Fibroblast of lung (primary cell): ENCODE measurements at regions not wholly inside any gene's neighbourhood (a gene's known extent, or its start where the extent isn't known, plus 50 kb on each side); places are given as distances from the start of the nearest gene placed in this dataset.

Experiments
- DNase-seq, 2 donors: peaks; one replicate each; pipeline versions ENCODE4 v3.0.0 to v3.0.0-alpha.2; 2010; ENCODE audit warnings: low read depth in 2 of 2
- H2AFZ ChIP-seq: 2 replicates; pipeline ENCODE4 v1.5.1; 2012; ENCODE audit warnings: low read length, control low read depth, inconsistent platforms
- H3K27ac ChIP-seq: 2 replicates; pipeline ENCODE4 v1.5.1; 2011; ENCODE audit warnings: low read length, control low read depth; ENCODE audit not compliant: insufficient read depth
- H3K27me3 ChIP-seq: 2 replicates; pipeline ENCODE4 v1.5.1; 2011; ENCODE audit warnings: mild to moderate bottlenecking, low read length; ENCODE audit not compliant: control insufficient read depth, insufficient read depth
- H3K36me3 ChIP-seq: 2 replicates; pipeline ENCODE4 v1.5.1; 2011; ENCODE audit warnings: low read length; ENCODE audit not compliant: control insufficient read depth, insufficient read depth
- H3K4me1 ChIP-seq: 2 replicates; pipeline ENCODE4 v1.5.1; 2011; ENCODE audit warnings: low read length; ENCODE audit not compliant: control insufficient read depth, insufficient read depth; ENCODE audit errors: extremely low read depth
- H3K4me2 ChIP-seq: 2 replicates; pipeline ENCODE4 v1.5.1; 2011; ENCODE audit warnings: low read length, control low read depth; ENCODE audit not compliant: insufficient read depth; ENCODE audit errors: extremely low read depth
- H3K4me3 ChIP-seq, 4 experiments: fragments of 200-600 bp in 1 of 4; sonication (generic) in 1 of 4; replicated peaks in 1 of 4; 2 replicates each; pipeline ENCODE4 v1.5.1; 2011 to 2016; ENCODE audit warnings: low read length in 4 of 4, low read depth in 3 of 4, mild to moderate bottlenecking in 3 of 4, control low read depth in 2 of 4, inconsistent platforms in 1 of 4, mixed read lengths in 1 of 4; ENCODE audit not compliant: insufficient read depth in 1 of 4; ENCODE audit errors: control extremely low read depth in 1 of 4
- H3K79me2 ChIP-seq: 2 replicates; pipeline ENCODE4 v1.5.1; 2012; ENCODE audit warnings: mild to moderate bottlenecking, low read length, inconsistent platforms; ENCODE audit not compliant: control insufficient read depth, insufficient read depth
- H3K9ac ChIP-seq: 2 replicates; pipeline ENCODE4 v1.5.1; 2011; ENCODE audit warnings: mild to moderate bottlenecking, low read length, control low read depth; ENCODE audit not compliant: insufficient read depth
- H3K9me3 ChIP-seq: 2 replicates; pipeline ENCODE4 v1.5.1; 2012; ENCODE audit warnings: low read depth, low read length; ENCODE audit not compliant: control insufficient read depth, insufficient read depth
- H4K20me1 ChIP-seq: 2 replicates; pipeline ENCODE4 v1.5.1; 2011; ENCODE audit warnings: low read length; ENCODE audit not compliant: control insufficient read depth, insufficient read depth; ENCODE audit errors: extremely low read depth
- EZH2 ChIP-seq: IDR thresholded peaks from 2 replicates; pipeline ENCODE4 v1.5.1; 2012; ENCODE audit warnings: low read length, control low read depth, mild to moderate bottlenecking; ENCODE audit errors: missing control alignments
- TF ChIP-seq, protein P1 (sequence below), 2 donors: IDR thresholded peaks in 1 of 2; conservative IDR thresholded peaks in 1 of 2; 1 replicate in 1 of 2; 2 replicates in 1 of 2; pipeline ENCODE4 v1.5.1; 2011 to 2012; ENCODE audit warnings: low read length in 2 of 2, control low read depth in 1 of 2, inconsistent platforms in 1 of 2, low read depth in 1 of 2, mild to moderate bottlenecking in 1 of 2

- no peak overlapping the region for H3K4me3 ChIP-seq
- no peak overlapping the region for H3K4me2 ChIP-seq
- H3K4me1 ChIP-seq: peaks cover 3% of the 10 kb centered on the region
- no peaks in the 10 kb centered on the region for H3K27me3 ChIP-seq
- no peak overlapping the region for H3K9ac ChIP-seq
- no peak for DNase-seq
- H3K79me2 ChIP-seq: no peaks in the 10 kb centered on the region
- H3K36me3 ChIP-seq: no peaks in the 10 kb centered on the region
- no peaks in the 10 kb centered on the region for H4K20me1 ChIP-seq
- H3K9me3 ChIP-seq: no peaks in the 10 kb centered on the region
- H3K27ac ChIP-seq: no peak overlapping the region
- TF ChIP-seq, protein P1, sequence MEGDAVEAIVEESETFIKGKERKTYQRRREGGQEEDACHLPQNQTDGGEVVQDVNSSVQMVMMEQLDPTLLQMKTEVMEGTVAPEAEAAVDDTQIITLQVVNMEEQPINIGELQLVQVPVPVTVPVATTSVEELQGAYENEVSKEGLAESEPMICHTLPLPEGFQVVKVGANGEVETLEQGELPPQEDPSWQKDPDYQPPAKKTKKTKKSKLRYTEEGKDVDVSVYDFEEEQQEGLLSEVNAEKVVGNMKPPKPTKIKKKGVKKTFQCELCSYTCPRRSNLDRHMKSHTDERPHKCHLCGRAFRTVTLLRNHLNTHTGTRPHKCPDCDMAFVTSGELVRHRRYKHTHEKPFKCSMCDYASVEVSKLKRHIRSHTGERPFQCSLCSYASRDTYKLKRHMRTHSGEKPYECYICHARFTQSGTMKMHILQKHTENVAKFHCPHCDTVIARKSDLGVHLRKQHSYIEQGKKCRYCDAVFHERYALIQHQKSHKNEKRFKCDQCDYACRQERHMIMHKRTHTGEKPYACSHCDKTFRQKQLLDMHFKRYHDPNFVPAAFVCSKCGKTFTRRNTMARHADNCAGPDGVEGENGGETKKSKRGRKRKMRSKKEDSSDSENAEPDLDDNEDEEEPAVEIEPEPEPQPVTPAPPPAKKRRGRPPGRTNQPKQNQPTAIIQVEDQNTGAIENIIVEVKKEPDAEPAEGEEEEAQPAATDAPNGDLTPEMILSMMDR (conservative IDR thresholded peaks at IDR 0.05 in 1 of 2, IDR thresholded peaks at IDR 0.05 in 1 of 2; ENCODE audit: low read depth in 1 of 2, low read length in 2 of 2): no peak
- no peak for TF ChIP-seq EZH2
- H2AFZ ChIP-seq: peak overlapping the region; percentile 7
Observed at GRCh38 chr4:156118507-156119220, 165.0 kb upstream of the CTSO start.

GRCh38 chr4:156117743-156118142 lies 164.1 kb upstream of the CTSO start:
- H2AFZ ChIP-seq: no peak overlapping the region
- H3K79me2 ChIP-seq: no peaks in the 10 kb centered on the region
- no peak overlapping the region for H3K9ac ChIP-seq
- peak in 1 of 2 donors; percentile 40 for DNase-seq
- peaks cover 3% of the 10 kb centered on the region for H3K4me1 ChIP-seq
- H3K36me3 ChIP-seq: no peaks in the 10 kb centered on the region
- no peak overlapping the region for H3K4me2 ChIP-seq
- H3K4me3 ChIP-seq: no peak overlapping the region
- no peaks in the 10 kb centered on the region for H3K27me3 ChIP-seq
- TF ChIP-seq, protein P1 (conservative IDR thresholded peaks at IDR 0.05 in 1 of 2, IDR thresholded peaks at IDR 0.05 in 1 of 2; ENCODE audit: low read depth in 1 of 2, low read length in 2 of 2): no peak
- TF ChIP-seq EZH2: no peak
- H4K20me1 ChIP-seq: no peaks in the 10 kb centered on the region
- H3K27ac ChIP-seq: no peak overlapping the region
- H3K9me3 ChIP-seq: no peaks in the 10 kb centered on the region

- H3K4me2 ChIP-seq: no peak overlapping the region
- no peak for DNase-seq
- TF ChIP-seq, protein P1 (conservative IDR thresholded peaks at IDR 0.05 in 1 of 2, IDR thresholded peaks at IDR 0.05 in 1 of 2; ENCODE audit: low read depth in 1 of 2, low read length in 2 of 2): no peak
- no peak for TF ChIP-seq EZH2
- no peaks in the 10 kb centered on the region for H4K20me1 ChIP-seq
- H3K79me2 ChIP-seq: no peaks in the 10 kb centered on the region
- no peak overlapping the region for H3K9ac ChIP-seq
- no peak overlapping the region for H2AFZ ChIP-seq
- H3K27ac ChIP-seq: no peak overlapping the region
- no peaks in the 10 kb centered on the region for H3K27me3 ChIP-seq
- no peaks in the 10 kb centered on the region for H3K36me3 ChIP-seq
- no peak overlapping the region for H3K4me3 ChIP-seq
- no peaks in the 10 kb centered on the region for H3K9me3 ChIP-seq
- peaks cover 3% of the 10 kb centered on the region for H3K4me1 ChIP-seq
Observed at GRCh38 chr4:156116991-156117390, 163.3 kb upstream of the CTSO start.
